HepG2 (cell line): ENCODE measurements at regions not wholly inside any gene's neighbourhood (a gene's known extent, or its start where the extent isn't known, plus 50 kb on each side); places are given as distances from the start of the nearest gene placed in this dataset.

Experiments used
- ATAC-seq: fragments of 200-7000 bp; cut with Tn5 transposase; 3 replicates; pipeline ENCODE4 v1.9.1; 2020; ENCODE audit warnings: mild to moderate bottlenecking, moderate library complexity
- BruUV-seq: library from RNA; stranded (reverse); fragments of 400-500 nt; replicated peaks from 2 replicates; lab custom pipeline; 2021; lab: Mats Ljungman, UMichigan
- CTCF ChIA-PET: fragments of 300-600 bp; formaldehyde crosslinking; extraction: SDS; loops from one replicate; lab custom pipeline; 2021; ENCODE audit warnings: low total read pairs, inconsistent platforms, low intra/inter-chr PET ratio; lab: Yijun Ruan, JAX
- POLR2A ChIA-PET: fragments of 350-600 bp; sonication (Branson Sonifier 250); formaldehyde crosslinking; loops from one replicate; lab custom pipeline; 2020; ENCODE audit warnings: antibody characterized with exemption, inconsistent platforms; lab: Yijun Ruan, JAX
- DNase-seq: peaks from one replicate; pipeline ENCODE4 v3.0.0-alpha.2; 2015; ENCODE audit warnings: low spot score
- FAIRE-seq: peaks from 3 replicates; lab custom pipeline; 2011; peaks lifted over from hg19 to GRCh38; lab: Jason Lieb, UNC
- H2AFZ ChIP-seq: one replicate; pipeline ENCODE4 v1.6.1; 2011; ENCODE audit warnings: low read length, inconsistent platforms
- H3K27ac ChIP-seq: fragments of 300-600 bp; 3 replicates; pipeline ENCODE4 v1.8.0; 2011; ENCODE audit warnings: mixed run types, mild to moderate bottlenecking, mixed read lengths, low read length, inconsistent platforms; ENCODE audit not compliant: insufficient read depth; ENCODE audit errors: extremely low read length
- H3K27me3 ChIP-seq, 2 experiments: fragments of 200-600 bp in 1 of 2; 2 replicates in 1 of 2; 3 replicates in 1 of 2; pipeline versions ENCODE4 v1.6.0 to v1.8.0; 2011; ENCODE audit warnings: low read length in 2 of 2, mild to moderate bottlenecking in 2 of 2, moderate library complexity in 2 of 2, inconsistent platforms in 1 of 2; ENCODE audit not compliant: insufficient read depth in 2 of 2, control insufficient read depth in 1 of 2
- H3K36me3 ChIP-seq, 2 experiments: fragments of 200-600 bp in 1 of 2; replicated peaks in 1 of 2; 2 replicates in 1 of 2; 3 replicates in 1 of 2; pipeline versions ENCODE4 v1.5.1 to v1.8.0; 2011; ENCODE audit warnings: low read length in 2 of 2, inconsistent platforms in 1 of 2; ENCODE audit not compliant: insufficient read depth in 2 of 2, control insufficient read depth in 1 of 2
- H3K4me1 ChIP-seq: 2 replicates; pipeline ENCODE4 v1.5.1; 2012; ENCODE audit warnings: low read length, inconsistent platforms; ENCODE audit not compliant: insufficient read depth
- H3K4me2 ChIP-seq: 2 replicates; pipeline ENCODE4 v1.6.0; 2011; ENCODE audit warnings: low read depth, low read length, inconsistent platforms
- H3K4me3 ChIP-seq, 3 experiments: fragments of 200-600 bp in 1 of 3; sonication (generic), shearing (Covaris generic) in 1 of 3; replicated peaks in 1 of 3; 2 replicates each; pipeline ENCODE4 v1.5.1; 2011 to 2016; ENCODE audit warnings: low read length in 3 of 3, inconsistent platforms in 2 of 3, low read depth in 2 of 3, mild to moderate bottlenecking in 2 of 3, control low read depth in 1 of 3, mixed read lengths in 1 of 3; ENCODE audit not compliant: insufficient read depth in 1 of 3
- H3K79me2 ChIP-seq: one replicate; pipeline ENCODE4 v1.6.1; 2011; ENCODE audit warnings: low read length, inconsistent platforms; ENCODE audit not compliant: insufficient read depth
- H3K9ac ChIP-seq: 2 replicates; pipeline ENCODE4 v1.6.0; 2011; ENCODE audit warnings: mild to moderate bottlenecking, low read depth, low read length, inconsistent platforms; ENCODE audit not compliant: insufficient read depth
- H3K9me3 ChIP-seq: 2 replicates; pipeline ENCODE4 v1.5.1; 2012; ENCODE audit warnings: mild to moderate bottlenecking, low read length
- H4K20me1 ChIP-seq: 2 replicates; pipeline ENCODE4 v1.6.0; 2011; ENCODE audit warnings: inconsistent platforms, mild to moderate bottlenecking, low read length, moderate library complexity; ENCODE audit not compliant: insufficient read depth
- KIAA2018 ChIP-seq: sonication (generic); formaldehyde crosslinking; IDR thresholded peaks from 2 replicates; pipeline ENCODE4 v1.5.0; 2020; ENCODE audit warnings: mild to moderate bottlenecking, missing genetic modification reagents, borderline replicate concordance
- LRRFIP1 ChIP-seq: sonication (generic); formaldehyde crosslinking; conservative IDR thresholded peaks from 2 replicates; pipeline ENCODE4 v1.4.0; 2020; ENCODE audit warnings: missing genetic modification reagents
- TMF1 ChIP-seq: sonication (generic); formaldehyde crosslinking; IDR thresholded peaks from 2 replicates; pipeline ENCODE4 v1.8.1; 2022; ENCODE audit warnings: low read depth, missing genetic modification reagents
- TP53 ChIP-seq: sonication (generic); formaldehyde crosslinking; conservative IDR thresholded peaks from 2 replicates; pipeline ENCODE4 v1.4.0; 2020; ENCODE audit warnings: missing genetic modification reagents
- ZFX ChIP-seq: sonication (generic); formaldehyde crosslinking; IDR thresholded peaks from 2 replicates; pipeline ENCODE4 v1.4.0; 2020; ENCODE audit warnings: mild to moderate bottlenecking, low read depth, missing genetic modification reagents, moderate library complexity
- ZKSCAN5 ChIP-seq: sonication (generic); formaldehyde crosslinking; IDR thresholded peaks from 2 replicates; pipeline ENCODE4 v1.5.1; 2020; ENCODE audit warnings: mild to moderate bottlenecking, missing genetic modification reagents
- ZNF20 ChIP-seq: sonication (generic); formaldehyde crosslinking; IDR thresholded peaks from 2 replicates; pipeline ENCODE4 v1.4.0; 2020; ENCODE audit warnings: mild to moderate bottlenecking, moderate library complexity, missing genetic modification reagents
- ZNF431 ChIP-seq: sonication (generic); formaldehyde crosslinking; IDR thresholded peaks from 2 replicates; pipeline ENCODE4 v1.9.0; 2022; ENCODE audit warnings: missing genetic modification reagents, low read depth, mild to moderate bottlenecking, borderline replicate concordance
- ZNF468 ChIP-seq: sonication (generic); formaldehyde crosslinking; IDR thresholded peaks from 2 replicates; pipeline ENCODE4 v1.8.0; 2022; ENCODE audit warnings: mild to moderate bottlenecking, moderate library complexity, missing genetic modification reagents
- ZNF556 ChIP-seq: sonication (generic); formaldehyde crosslinking; IDR thresholded peaks from 2 replicates; pipeline ENCODE4 v1.4.0; 2020; ENCODE audit warnings: mild to moderate bottlenecking, missing genetic modification reagents, borderline replicate concordance
- WGBS: methylation state at CpG from one replicate; pipeline ENCODE4 v1.1.6; 2017; ENCODE audit warnings: low lambda C conversion rate; 5-methylcytosine and 5-hydroxymethylcytosine counted together
- in situ Hi-C: cut with HindIII; loops from 2 replicates; pipeline ENCODE4 v1.10.0; 2017; ENCODE audit warnings: low pct_unique_long_range_greater_than_20kb; ENCODE audit not compliant: extremely low pct_ligation_motif_present
- intact Hi-C: fragments of 100-400 bp; cut with micrococcal nuclease; formaldehyde crosslinking; loops from one replicate; pipeline ENCODE4 v1.10.0; 2022; ENCODE audit not compliant: unreplicated experiment

- no peak for TF ChIP-seq ZNF431 (CRISPR knock-in tag)
- no peak for TF ChIP-seq LRRFIP1 (CRISPR knock-in tag)
- no peak for TF ChIP-seq ZNF20
Observed at GRCh38 chr13:69617587-69617986, 490.0 kb upstream of the ATXN8OS start (continued).

GRCh38 chr13:69616396-69616795, 491.2 kb upstream of the ATXN8OS start:
- WGBS = 13% methylated on average over 3 of the region's 3 CpGs
- no TSS peak for BruUV-seq
- Histone ChIP-seq H3K9me3 (no peaks in the 10 kb centered on the region), H3K4me1 (no peaks in the 10 kb centered on the region), H3K4me3 (no peak overlapping the region), H2AFZ (no peak overlapping the region), H3K4me2 (no peak overlapping the region), H3K9ac (no peak overlapping the region), H3K27ac (no peak overlapping the region), H3K79me2 (no peaks in the 10 kb centered on the region), H3K27me3 (no peaks in the 10 kb centered on the region), H3K36me3 (no peaks in the 10 kb centered on the region), H4K20me1 (no peaks in the 10 kb centered on the region)
- intact Hi-C loops (no loop called here), in situ Hi-C loops (no loop called here)
- no peak for DNase-seq
- FAIRE-seq = no peak
- ATAC-seq = no peak
- POLR2A ChIA-PET = no interaction called here
- CTCF ChIA-PET = no interaction called here
- no peak for TF ChIP-seq ZNF556 (CRISPR knock-in tag)
- TF ChIP-seq ZNF468 (CRISPR knock-in tag) = no peak
- TF ChIP-seq ZFX (CRISPR knock-in tag) = no peak
- TF ChIP-seq KIAA2018 = no peak
- TF ChIP-seq TMF1 (CRISPR knock-in tag) = no peak
- TF ChIP-seq ZKSCAN5 (CRISPR knock-in tag) = no peak
- TF ChIP-seq TP53 (CRISPR knock-in tag) = no peak
